ENCODE measurements at regions not wholly inside any gene's neighbourhood (a gene's known extent, or its start where the extent isn't known, plus 50 kb on each side); places are given as distances from the start of the nearest gene placed in this dataset.

GRCh38 chr11:104672897-104673296 is 225.4 kb downstream of the CASP12 start:
- Histone ChIP-seq H3K4me1 (no peaks in the 10 kb centered on the region), H3K36me3 (no peaks in the 10 kb centered on the region), H3K9me3 (no peaks in the 10 kb centered on the region), H3K4me3 (no peak overlapping the region), H3K27me3 (no peaks in the 10 kb centered on the region), H3K27ac (no peak overlapping the region)
- DNase-seq: no peak
- ATAC-seq: no peak
- intact Hi-C loops (cut with DNase I): no loop called here
- TF ChIP-seq CTCF (IDR thresholded peaks at IDR 0.05): no peak

- intact Hi-C loops (cut with DNase I): no loop called here
- no peaks in the 10 kb centered on the region for H3K36me3 ChIP-seq
- TF ChIP-seq CTCF (IDR thresholded peaks at IDR 0.05): no peak
- DNase-seq: no peak
- H3K27ac ChIP-seq: no peak overlapping the region
- H3K27me3 ChIP-seq: no peaks in the 10 kb centered on the region
- H3K4me3 ChIP-seq: no peak overlapping the region
- no peak for ATAC-seq
- H3K9me3 ChIP-seq: no peaks in the 10 kb centered on the region
- no peaks in the 10 kb centered on the region for H3K4me1 ChIP-seq
Measured at GRCh38 chr11:104668797-104669463, 229.3 kb downstream of the CASP12 start.

GRCh38 chr11:104666624-104667023 is 231.6 kb downstream of the CASP12 start:
- DNase-seq (no peak), ATAC-seq (no peak)
- intact Hi-C loops (cut with DNase I): no loop called here
- H3K27ac ChIP-seq: no peak overlapping the region
- no peak for TF ChIP-seq CTCF (IDR thresholded peaks at IDR 0.05)
- H3K4me3 ChIP-seq: no peak overlapping the region
- H3K36me3 ChIP-seq: no peaks in the 10 kb centered on the region
- no peaks in the 10 kb centered on the region for H3K4me1 ChIP-seq
- H3K27me3 ChIP-seq: no peaks in the 10 kb centered on the region
- H3K9me3 ChIP-seq: no peaks in the 10 kb centered on the region

- intact Hi-C loops (cut with DNase I): no loop called here
- ATAC-seq: no peak
- H3K4me1 ChIP-seq: no peaks in the 10 kb centered on the region
- H3K27me3 ChIP-seq: no peaks in the 10 kb centered on the region
- H3K9me3 ChIP-seq: no peaks in the 10 kb centered on the region
- no peak overlapping the region for H3K4me3 ChIP-seq
- no peaks in the 10 kb centered on the region for H3K36me3 ChIP-seq
- no peak for DNase-seq
- TF ChIP-seq CTCF (IDR thresholded peaks at IDR 0.05): no peak
- H3K27ac ChIP-seq: no peak overlapping the region
Measured at GRCh38 chr11:104665641-104666040, 232.6 kb downstream of the CASP12 start.

GRCh38 chr11:104663190-104664140 is 234.8 kb downstream of the CASP12 start:
- Histone ChIP-seq H3K4me1 (no peaks in the 10 kb centered on the region), H3K27ac (no peak overlapping the region), H3K36me3 (no peaks in the 10 kb centered on the region), H3K4me3 (no peak overlapping the region), H3K27me3 (no peaks in the 10 kb centered on the region), H3K9me3 (no peaks in the 10 kb centered on the region)
- ATAC-seq: no peak
- TF ChIP-seq CTCF (IDR thresholded peaks at IDR 0.05): no peak
- intact Hi-C loops (cut with DNase I): no loop called here
- DNase-seq: no peak
